ENCODE measurements at regions not wholly inside any gene's neighbourhood (a gene's known extent, or its start where the extent isn't known, plus 50 kb on each side); places are given as distances from the start of the nearest gene placed in this dataset.

GRCh38 chr16:64150193-64150592 lies 971.7 kb downstream of the CDH11 start:
- TF ChIP-seq CTCF (IDR thresholded peaks at IDR 0.05) (no peak), EP300 (IDR thresholded peaks at IDR 0.05) (no peak)

Data from stomach (tissue), 4 donors.